GM23338 (cell line): ENCODE measurements at regions not wholly inside any gene's neighbourhood (a gene's known extent, or its start where the extent isn't known, plus 50 kb on each side); places are given as distances from the start of the nearest gene placed in this dataset.

Experiments
- ATAC-seq: fragments of 200-7000 bp; cut with Tn5 transposase; 3 replicates; pipeline ENCODE4 v1.9.1; 2020
- DNase-seq: peaks from one replicate; pipeline ENCODE4 v3.0.0-alpha.2; 2015; ENCODE audit warnings: low spot score
- H2AFZ ChIP-seq: fragments of 200-600 bp; sonication (generic); 2 replicates; pipeline ENCODE4 v1.8.0; 2016; ENCODE audit warnings: antibody characterized with exemption, mild to moderate bottlenecking, moderate library complexity
- H3F3A ChIP-seq: fragments of 200-600 bp; sonication (generic); replicated peaks from 2 replicates; pipeline ENCODE4 v1.8.0; 2017; ENCODE audit warnings: antibody characterized with exemption, mixed run types, low read depth
- H3K27ac ChIP-seq: fragments of 200-600 bp; sonication (generic); 2 replicates; pipeline ENCODE4 v1.6.1; 2016; ENCODE audit warnings: low read depth
- H3K27me3 ChIP-seq: fragments of 200-600 bp; sonication (generic); 2 replicates; pipeline ENCODE4 v1.8.0; 2016; ENCODE audit warnings: mild to moderate bottlenecking, mixed run types, moderate library complexity; ENCODE audit not compliant: insufficient read depth
- H3K36me3 ChIP-seq: fragments of 200-600 bp; sonication (generic); 2 replicates; pipeline ENCODE4 v1.8.0; 2016; ENCODE audit warnings: mild to moderate bottlenecking; ENCODE audit not compliant: insufficient read depth
- H3K4me1 ChIP-seq: fragments of 200-600 bp; sonication (generic); 2 replicates; pipeline ENCODE4 v1.8.0; 2016; ENCODE audit warnings: mild to moderate bottlenecking, moderate library complexity; ENCODE audit not compliant: insufficient read depth
- H3K4me2 ChIP-seq: fragments of 200-600 bp; sonication (generic); 2 replicates; pipeline ENCODE4 v1.7.1; 2017; ENCODE audit warnings: mixed run types
- H3K4me3 ChIP-seq: fragments of 200-600 bp; sonication (generic); 2 replicates; pipeline ENCODE4 v1.6.1; 2016; ENCODE audit warnings: mixed run types
- H3K79me2 ChIP-seq: fragments of 200-600 bp; sonication (generic); replicated peaks from 2 replicates; pipeline ENCODE4 v1.8.0; 2017; ENCODE audit warnings: mild to moderate bottlenecking; ENCODE audit not compliant: insufficient read depth
- H3K9me2 ChIP-seq: fragments of 200-600 bp; sonication (generic); 2 replicates; pipeline ENCODE4 v1.8.0; 2017; ENCODE audit not compliant: insufficient read depth
- H4K20me1 ChIP-seq: fragments of 200-600 bp; sonication (generic); replicated peaks from 2 replicates; pipeline ENCODE4 v1.8.0; 2017; ENCODE audit warnings: mild to moderate bottlenecking; ENCODE audit not compliant: insufficient read depth
- H3K27ac Mint-ChIP-seq: 2 replicates; pipeline ENCODE4 v1.8.0; 2020; ENCODE audit warnings: inconsistent platforms, mild to moderate bottlenecking, moderate library complexity, mixed read lengths
- H3K27me3 Mint-ChIP-seq: 3 replicates; pipeline ENCODE4 v1.8.0; 2022; ENCODE audit warnings: low read depth, mild to moderate bottlenecking, moderate library complexity, mixed read lengths, inconsistent platforms; ENCODE audit not compliant: insufficient read depth, poor library complexity
- H3K36me3 Mint-ChIP-seq: 3 replicates; pipeline ENCODE4 v1.8.0; 2021; ENCODE audit warnings: low read depth, mild to moderate bottlenecking, inconsistent platforms, moderate library complexity, mixed read lengths
- H3K4me1 Mint-ChIP-seq: 3 replicates; pipeline ENCODE4 v1.8.0; 2020; ENCODE audit warnings: mild to moderate bottlenecking, inconsistent platforms, mixed read lengths
- H3K4me3 Mint-ChIP-seq: 3 replicates; pipeline ENCODE4 v1.8.0; 2021; ENCODE audit warnings: moderate library complexity, mild to moderate bottlenecking, inconsistent platforms, mixed read lengths
- H3K9me3 Mint-ChIP-seq: 3 replicates; pipeline ENCODE4 v1.8.0; 2020; ENCODE audit warnings: moderate library complexity, mild to moderate bottlenecking, inconsistent platforms, mixed read lengths
- EZH2phosphoT487 ChIP-seq: fragments of 200-600 bp; sonication (generic); IDR thresholded peaks from one replicate; pipeline ENCODE4 v1.8.1; 2018; ENCODE audit warnings: antibody characterized with exemption; ENCODE audit not compliant: unreplicated experiment
- JUNB ChIP-seq: IDR thresholded peaks from one replicate; pipeline ENCODE4 v1.6.1; 2016; ENCODE audit warnings: antibody characterized with exemption; ENCODE audit not compliant: unreplicated experiment
- ZNF114 ChIP-seq: fragments of 250-450 bp; sonication (Bioruptor Pico); IDR thresholded peaks from 2 replicates; pipeline ENCODE4 v1.5.0; 2020; ENCODE audit warnings: mild to moderate bottlenecking, moderate library complexity
- ZNF331 ChIP-seq: fragments of 250-450 bp; sonication (Bioruptor Pico); IDR thresholded peaks from 2 replicates; pipeline ENCODE4 v1.5.0; 2020; ENCODE audit warnings: low read depth, mild to moderate bottlenecking, moderate library complexity
- ZNF462 ChIP-seq: fragments of 250-450 bp; sonication (Bioruptor Pico); IDR thresholded peaks from 2 replicates; pipeline ENCODE4 v1.5.0; 2020; ENCODE audit warnings: mild to moderate bottlenecking, moderate library complexity
- TF ChIP-seq, protein P1 (sequence below), 2 experiments: fragments of 200-600 bp in 1 of 2; sonication (generic) in 1 of 2; conservative IDR thresholded peaks; 2 replicates each; pipeline versions ENCODE4 v1.5.1 to v1.6.1; 2016 to 2017; ENCODE audit warnings: antibody characterized with exemption in 2 of 2, low read depth in 2 of 2, mild to moderate bottlenecking in 2 of 2, moderate library complexity in 1 of 2
- TF ChIP-seq, protein P2 (sequence below): IDR thresholded peaks from one replicate; pipeline ENCODE4 v1.6.1; 2018; ENCODE audit warnings: antibody characterized with exemption; ENCODE audit not compliant: unreplicated experiment

DNA sequence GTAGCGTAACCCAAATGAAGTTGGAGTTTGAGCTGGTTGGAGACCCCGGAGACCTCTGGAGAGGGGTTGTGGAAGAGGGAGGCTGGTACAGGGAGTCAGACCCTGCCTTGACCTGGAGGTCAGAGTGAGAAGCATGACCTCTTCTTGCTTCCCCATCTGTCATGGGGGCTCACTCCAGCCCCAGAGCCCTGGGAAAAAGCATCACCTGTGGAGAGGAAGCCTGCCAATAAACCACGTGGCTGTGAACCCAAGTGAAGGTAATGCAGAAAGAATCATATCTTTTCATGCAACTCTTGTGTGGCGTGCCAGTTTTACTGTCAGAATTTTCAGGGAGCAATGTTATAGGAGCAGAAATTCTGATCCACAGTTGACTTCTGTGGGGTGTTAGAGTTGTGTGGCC, 178.5 kb upstream of the PRICKLE1 start:
- no peak overlapping the region for H3K27ac Mint-ChIP-seq
- H3K4me3 ChIP-seq = no peak overlapping the region

More for the DNA sequence above, 178.5 kb upstream of the PRICKLE1 start:
- H3K4me1 Mint-ChIP-seq = no peaks in the 10 kb centered on the region
- ATAC-seq (no peak), DNase-seq (no peak)
- no peaks in the 10 kb centered on the region for H3K27me3 ChIP-seq
- peaks cover 9% of the 10 kb centered on the region for H3K9me3 Mint-ChIP-seq
- peaks cover 5% of the 10 kb centered on the region; the same call in 2 of the 3 replicates for H3K36me3 Mint-ChIP-seq
- no peaks in the 10 kb centered on the region for H3K4me1 ChIP-seq
- no peaks in the 10 kb centered on the region for H3F3A ChIP-seq
- peaks cover 2% of the 10 kb centered on the region for H3K27me3 Mint-ChIP-seq
- no peaks in the 10 kb centered on the region for H3K36me3 ChIP-seq
- H4K20me1 ChIP-seq = no peaks in the 10 kb centered on the region
- H3K9me2 ChIP-seq = peaks cover 11% of the 10 kb centered on the region; the same call in 1 of the 2 replicates
- H3K4me3 Mint-ChIP-seq = no peak overlapping the region
- no peak overlapping the region for H2AFZ ChIP-seq
- H3K79me2 ChIP-seq = no peaks in the 10 kb centered on the region
- no peak overlapping the region for H3K27ac ChIP-seq
- TF ChIP-seq ZNF331 (no peak), ZNF462 (CRISPR knock-in tag) (no peak), ZNF114 (CRISPR knock-in tag) (no peak), EZH2phosphoT487 (no peak), JUNB (no peak)
- TF ChIP-seq, protein P1, sequence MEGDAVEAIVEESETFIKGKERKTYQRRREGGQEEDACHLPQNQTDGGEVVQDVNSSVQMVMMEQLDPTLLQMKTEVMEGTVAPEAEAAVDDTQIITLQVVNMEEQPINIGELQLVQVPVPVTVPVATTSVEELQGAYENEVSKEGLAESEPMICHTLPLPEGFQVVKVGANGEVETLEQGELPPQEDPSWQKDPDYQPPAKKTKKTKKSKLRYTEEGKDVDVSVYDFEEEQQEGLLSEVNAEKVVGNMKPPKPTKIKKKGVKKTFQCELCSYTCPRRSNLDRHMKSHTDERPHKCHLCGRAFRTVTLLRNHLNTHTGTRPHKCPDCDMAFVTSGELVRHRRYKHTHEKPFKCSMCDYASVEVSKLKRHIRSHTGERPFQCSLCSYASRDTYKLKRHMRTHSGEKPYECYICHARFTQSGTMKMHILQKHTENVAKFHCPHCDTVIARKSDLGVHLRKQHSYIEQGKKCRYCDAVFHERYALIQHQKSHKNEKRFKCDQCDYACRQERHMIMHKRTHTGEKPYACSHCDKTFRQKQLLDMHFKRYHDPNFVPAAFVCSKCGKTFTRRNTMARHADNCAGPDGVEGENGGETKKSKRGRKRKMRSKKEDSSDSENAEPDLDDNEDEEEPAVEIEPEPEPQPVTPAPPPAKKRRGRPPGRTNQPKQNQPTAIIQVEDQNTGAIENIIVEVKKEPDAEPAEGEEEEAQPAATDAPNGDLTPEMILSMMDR (conservative IDR thresholded peaks at IDR 0.05; ENCODE audit: low read depth in 2 of 2) = no peak
- TF ChIP-seq, protein P2, sequence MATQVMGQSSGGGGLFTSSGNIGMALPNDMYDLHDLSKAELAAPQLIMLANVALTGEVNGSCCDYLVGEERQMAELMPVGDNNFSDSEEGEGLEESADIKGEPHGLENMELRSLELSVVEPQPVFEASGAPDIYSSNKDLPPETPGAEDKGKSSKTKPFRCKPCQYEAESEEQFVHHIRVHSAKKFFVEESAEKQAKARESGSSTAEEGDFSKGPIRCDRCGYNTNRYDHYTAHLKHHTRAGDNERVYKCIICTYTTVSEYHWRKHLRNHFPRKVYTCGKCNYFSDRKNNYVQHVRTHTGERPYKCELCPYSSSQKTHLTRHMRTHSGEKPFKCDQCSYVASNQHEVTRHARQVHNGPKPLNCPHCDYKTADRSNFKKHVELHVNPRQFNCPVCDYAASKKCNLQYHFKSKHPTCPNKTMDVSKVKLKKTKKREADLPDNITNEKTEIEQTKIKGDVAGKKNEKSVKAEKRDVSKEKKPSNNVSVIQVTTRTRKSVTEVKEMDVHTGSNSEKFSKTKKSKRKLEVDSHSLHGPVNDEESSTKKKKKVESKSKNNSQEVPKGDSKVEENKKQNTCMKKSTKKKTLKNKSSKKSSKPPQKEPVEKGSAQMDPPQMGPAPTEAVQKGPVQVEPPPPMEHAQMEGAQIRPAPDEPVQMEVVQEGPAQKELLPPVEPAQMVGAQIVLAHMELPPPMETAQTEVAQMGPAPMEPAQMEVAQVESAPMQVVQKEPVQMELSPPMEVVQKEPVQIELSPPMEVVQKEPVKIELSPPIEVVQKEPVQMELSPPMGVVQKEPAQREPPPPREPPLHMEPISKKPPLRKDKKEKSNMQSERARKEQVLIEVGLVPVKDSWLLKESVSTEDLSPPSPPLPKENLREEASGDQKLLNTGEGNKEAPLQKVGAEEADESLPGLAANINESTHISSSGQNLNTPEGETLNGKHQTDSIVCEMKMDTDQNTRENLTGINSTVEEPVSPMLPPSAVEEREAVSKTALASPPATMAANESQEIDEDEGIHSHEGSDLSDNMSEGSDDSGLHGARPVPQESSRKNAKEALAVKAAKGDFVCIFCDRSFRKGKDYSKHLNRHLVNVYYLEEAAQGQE = no peak
- no peak overlapping the region for H3K4me2 ChIP-seq
